ENCODE measurements at regions not wholly inside any gene's neighbourhood (a gene's known extent, or its start where the extent isn't known, plus 50 kb on each side); places are given as distances from the start of the nearest gene placed in this dataset.

DNA sequence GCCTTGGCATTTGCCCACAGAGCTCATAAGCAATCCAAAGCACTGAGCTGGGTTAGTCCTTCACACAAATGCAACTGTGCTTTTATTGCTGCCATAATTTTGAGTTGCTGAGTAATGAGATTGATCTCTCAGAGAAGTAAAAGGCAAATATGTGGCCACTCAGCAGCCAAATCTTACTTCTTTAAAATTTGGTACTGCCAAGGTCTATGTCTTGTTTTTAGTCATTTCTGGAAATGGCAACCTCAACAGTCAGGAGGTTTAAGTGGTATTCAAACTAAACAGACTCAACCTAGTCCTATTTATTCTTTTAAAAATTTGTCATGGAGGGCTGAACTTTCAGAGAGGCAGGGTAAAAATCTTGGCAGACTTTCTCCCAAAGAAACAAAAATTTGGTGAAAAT lies 216.4 kb upstream of the GJB5 start:
- TF ChIP-seq CTCF (conservative IDR thresholded peaks at IDR 0.05; ENCODE audit: low read length) (no peak), EZH2phosphoT487 (IDR thresholded peaks at IDR 0.05; ENCODE audit: borderline replicate concordance, low read depth, low read length) (no peak)

All from OCI-LY7 (cell line).